Calu3 (cell line): ENCODE measurements at regions not wholly inside any gene's neighbourhood (a gene's known extent, or its start where the extent isn't known, plus 50 kb on each side); places are given as distances from the start of the nearest gene placed in this dataset.

ENCODE experiments used
- BruUV-seq: library from RNA; stranded (reverse); fragments of 400-500 nt; replicated peaks from 2 replicates; lab custom pipeline; 2021; lab: Mats Ljungman, UMichigan
- CTCF ChIA-PET: fragments of 300-600 bp; sonication (Branson Sonifier 250); formaldehyde crosslinking; loops from one replicate; lab custom pipeline; 2022; ENCODE audit warnings: antibody characterized with exemption; lab: Charles Lee
- DNase-seq: peaks from one replicate; pipeline ENCODE4 v3.0.0; 2022
- H3K27ac Mint-ChIP-seq: one replicate; pipeline ENCODE4 v1.8.0; 2022; ENCODE audit warnings: mixed read lengths; ENCODE audit not compliant: unreplicated experiment
- H3K27me3 Mint-ChIP-seq: one replicate; pipeline ENCODE4 v1.8.0; 2022; ENCODE audit warnings: mixed read lengths; ENCODE audit not compliant: unreplicated experiment
- H3K36me3 Mint-ChIP-seq: one replicate; pipeline ENCODE4 v1.8.0; 2022; ENCODE audit warnings: mild to moderate bottlenecking, moderate library complexity, mixed read lengths; ENCODE audit not compliant: insufficient read depth, unreplicated experiment
- H3K4me1 Mint-ChIP-seq: one replicate; pipeline ENCODE4 v1.8.0; 2022; ENCODE audit warnings: mild to moderate bottlenecking, low read depth, mixed read lengths; ENCODE audit not compliant: unreplicated experiment
- H3K4me3 Mint-ChIP-seq: one replicate; pipeline ENCODE4 v1.8.0; 2022; ENCODE audit warnings: mild to moderate bottlenecking, low read depth, moderate library complexity, mixed read lengths; ENCODE audit not compliant: unreplicated experiment
- H3K9me3 Mint-ChIP-seq: one replicate; pipeline ENCODE4 v1.8.0; 2022; ENCODE audit warnings: low read depth, mixed read lengths; ENCODE audit not compliant: unreplicated experiment
- CTCF ChIP-seq: fragments of 200-600 bp; IDR thresholded peaks from one replicate; pipeline ENCODE4 v1.8.0; 2022; ENCODE audit warnings: antibody characterized with exemption; ENCODE audit not compliant: unreplicated experiment
- intact Hi-C: fragments of 100-400 bp; cut with micrococcal nuclease; formaldehyde crosslinking; loops from one replicate; pipeline ENCODE4 v1.10.0; 2022; ENCODE audit not compliant: unreplicated experiment

- TF ChIP-seq CTCF: no peak
- intact Hi-C loops: no loop called here
- no peak for DNase-seq
- no peaks in the 10 kb centered on the region for H3K4me1 Mint-ChIP-seq
- no peaks in the 10 kb centered on the region for H3K27me3 Mint-ChIP-seq
- BruUV-seq: no TSS peak
- CTCF ChIA-PET: no interaction called here
- no peaks in the 10 kb centered on the region for H3K9me3 Mint-ChIP-seq
- H3K36me3 Mint-ChIP-seq: no peaks in the 10 kb centered on the region
- H3K4me3 Mint-ChIP-seq: no peak overlapping the region
- no peak overlapping the region for H3K27ac Mint-ChIP-seq
Measured at GRCh38 chr13:55606045-55606665, 1534.6 kb upstream of the PRR20A start.

GRCh38 chr13:55613429-55614187, 1527.1 kb upstream of the PRR20A start:
- no peak for DNase-seq
- BruUV-seq: no TSS peak
- Mint-ChIP-seq H3K27me3 (no peaks in the 10 kb centered on the region), H3K9me3 (no peaks in the 10 kb centered on the region), H3K4me3 (no peak overlapping the region), H3K4me1 (no peaks in the 10 kb centered on the region), H3K27ac (no peak overlapping the region), H3K36me3 (no peaks in the 10 kb centered on the region)
- TF ChIP-seq CTCF: no peak
- intact Hi-C loops: no loop called here
- CTCF ChIA-PET: no interaction called here

- Mint-ChIP-seq H3K4me3 (no peak overlapping the region), H3K9me3 (no peaks in the 10 kb centered on the region), H3K27ac (no peak overlapping the region), H3K4me1 (no peaks in the 10 kb centered on the region), H3K36me3 (no peaks in the 10 kb centered on the region), H3K27me3 (no peaks in the 10 kb centered on the region)
- no peak for DNase-seq
- no TSS peak for BruUV-seq
- CTCF ChIA-PET: no interaction called here
- no peak for TF ChIP-seq CTCF
- intact Hi-C loops: no loop called here
Measured at GRCh38 chr13:55615081-55615480, 1525.6 kb upstream of the PRR20A start.

GRCh38 chr13:55617241-55617640, 1523.5 kb upstream of the PRR20A start:
- BruUV-seq: no TSS peak
- no peak for TF ChIP-seq CTCF
- Mint-ChIP-seq H3K4me1 (no peaks in the 10 kb centered on the region), H3K9me3 (no peaks in the 10 kb centered on the region), H3K4me3 (no peak overlapping the region), H3K36me3 (no peaks in the 10 kb centered on the region), H3K27me3 (no peaks in the 10 kb centered on the region), H3K27ac (no peak overlapping the region)
- CTCF ChIA-PET: no interaction called here
- DNase-seq: no peak
- intact Hi-C loops: no loop called here
